H9 (cell line): ENCODE measurements at regions not wholly inside any gene's neighbourhood (a gene's known extent, or its start where the extent isn't known, plus 50 kb on each side); places are given as distances from the start of the nearest gene placed in this dataset.

Experiments used
- DNase-seq: peaks from one replicate; pipeline ENCODE4 v3.0.0-alpha.2; 2017
- H2AFZ ChIP-seq: one replicate; pipeline ENCODE4 v1.6.1; 2013; ENCODE audit warnings: mild to moderate bottlenecking, low read length, control low read depth, moderate library complexity
- H2AK5ac ChIP-seq: 2 replicates; pipeline ENCODE4 v1.6.1; 2013; ENCODE audit warnings: low read length, control low read depth, mixed read lengths; ENCODE audit not compliant: insufficient read length
- H2BK120ac ChIP-seq: one replicate; pipeline ENCODE4 v1.6.1; 2013; ENCODE audit warnings: low read depth, mild to moderate bottlenecking, low read length, control low read depth, inconsistent platforms; ENCODE audit not compliant: poor library complexity, severe bottlenecking
- H2BK12ac ChIP-seq: 2 replicates; pipeline ENCODE4 v1.6.1; 2013; ENCODE audit warnings: low read length, control low read depth, mixed read lengths, low read depth; ENCODE audit not compliant: insufficient read length
- H2BK15ac ChIP-seq: 2 replicates; pipeline ENCODE4 v1.6.1; 2013; ENCODE audit warnings: low read depth, low read length, control low read depth
- H2BK20ac ChIP-seq: one replicate; pipeline ENCODE4 v1.6.1; 2013; ENCODE audit warnings: low read depth, mild to moderate bottlenecking, low read length, control low read depth, inconsistent platforms; ENCODE audit not compliant: poor library complexity, severe bottlenecking
- H2BK5ac ChIP-seq: 2 replicates; pipeline ENCODE4 v1.6.1; 2013; ENCODE audit warnings: low read length, control low read depth, mixed read lengths; ENCODE audit not compliant: insufficient read length
- H3K14ac ChIP-seq: 2 replicates; pipeline ENCODE4 v1.6.1; 2013; ENCODE audit warnings: low read length, control low read depth; ENCODE audit not compliant: insufficient read depth
- H3K18ac ChIP-seq: 2 replicates; pipeline ENCODE4 v1.6.1; 2013; ENCODE audit warnings: low read depth, mild to moderate bottlenecking, mixed read lengths, low read length, control low read depth; ENCODE audit not compliant: insufficient read length
- H3K23ac ChIP-seq: 2 replicates; pipeline ENCODE4 v1.6.1; 2013; ENCODE audit warnings: low read length, control low read depth, mixed read lengths, low read depth; ENCODE audit not compliant: insufficient read length
- H3K23me2 ChIP-seq: 2 replicates; pipeline ENCODE4 v1.6.1; 2013; ENCODE audit warnings: low read depth, mild to moderate bottlenecking, mixed read lengths, low read length, control low read depth; ENCODE audit not compliant: insufficient read length, poor library complexity, severe bottlenecking
- H3K27ac ChIP-seq: 2 replicates; pipeline ENCODE4 v1.5.1; 2013; ENCODE audit warnings: low read length, control low read depth, mixed read lengths, low read depth; ENCODE audit not compliant: insufficient read length
- H3K27me3 ChIP-seq: 2 replicates; pipeline ENCODE4 v1.6.1; 2013; ENCODE audit warnings: low read length, control low read depth, inconsistent platforms; ENCODE audit not compliant: insufficient read depth
- H3K4ac ChIP-seq: 2 replicates; pipeline ENCODE4 v1.6.1; 2013; ENCODE audit warnings: low read depth, mild to moderate bottlenecking, control low read depth, inconsistent platforms, low read length, moderate library complexity
- H3K4me1 ChIP-seq: 2 replicates; pipeline ENCODE4 v1.6.1; 2013; ENCODE audit warnings: low read length, control low read depth, inconsistent platforms; ENCODE audit not compliant: insufficient read depth
- H3K4me2 ChIP-seq: 2 replicates; pipeline ENCODE4 v1.6.1; 2013; ENCODE audit warnings: low read length, control low read depth, mixed read lengths; ENCODE audit not compliant: insufficient read length, insufficient read depth
- H3K56ac ChIP-seq: 2 replicates; pipeline ENCODE4 v1.6.1; 2013; ENCODE audit warnings: low read depth, mild to moderate bottlenecking, mixed read lengths, low read length, control low read depth; ENCODE audit not compliant: insufficient read length
- H3K79me1 ChIP-seq: 2 replicates; pipeline ENCODE4 v1.6.1; 2013; ENCODE audit warnings: low read depth, mild to moderate bottlenecking, moderate library complexity, low read length, control low read depth, inconsistent platforms; ENCODE audit not compliant: insufficient read depth, poor library complexity, severe bottlenecking
- H3K79me2 ChIP-seq: 2 replicates; pipeline ENCODE4 v1.6.1; 2013; ENCODE audit warnings: low read length, control low read depth, inconsistent platforms; ENCODE audit not compliant: insufficient read depth
- H3K9ac ChIP-seq: 2 replicates; pipeline ENCODE4 v1.6.1; 2013; ENCODE audit warnings: low read length, control low read depth, mixed read lengths; ENCODE audit not compliant: insufficient read length; ENCODE audit errors: extremely low read depth
- H3K9me3 ChIP-seq: one replicate; pipeline ENCODE4 v1.6.1; 2013; ENCODE audit warnings: low read depth, low read length, inconsistent platforms; ENCODE audit not compliant: control insufficient read depth
- H3T11ph ChIP-seq: one replicate; pipeline ENCODE4 v1.6.1; 2013; ENCODE audit warnings: mild to moderate bottlenecking, low read length, control low read depth, inconsistent platforms
- H4K20me1 ChIP-seq: one replicate; pipeline ENCODE4 v1.6.1; 2013; ENCODE audit not compliant: control insufficient read depth, insufficient read length, insufficient read depth
- H4K5ac ChIP-seq: 2 replicates; pipeline ENCODE4 v1.6.1; 2013; ENCODE audit warnings: low read depth, mild to moderate bottlenecking, mixed read lengths, low read length, control low read depth; ENCODE audit not compliant: insufficient read length
- H4K8ac ChIP-seq: replicated peaks from 2 replicates; pipeline ENCODE4 v1.6.1; 2013; ENCODE audit warnings: low read length, control low read depth, mixed read lengths, low read depth; ENCODE audit not compliant: insufficient read length
- H4K91ac ChIP-seq: 2 replicates; pipeline ENCODE4 v1.6.1; 2013; ENCODE audit warnings: low read depth, mild to moderate bottlenecking, moderate library complexity, mixed read lengths, low read length, control low read depth; ENCODE audit not compliant: insufficient read length
- H3K27ac Mint-ChIP-seq, 3 experiments: 2 replicates in 2 of 3; 3 replicates in 1 of 3; pipeline ENCODE4 v1.8.0; 2020 to 2021; ENCODE audit warnings: mixed read lengths in 3 of 3, mild to moderate bottlenecking in 1 of 3, moderate library complexity in 1 of 3
- H3K27me3 Mint-ChIP-seq: 2 replicates; pipeline ENCODE4 v1.8.0; 2021; ENCODE audit warnings: low read depth, mild to moderate bottlenecking, moderate library complexity, mixed read lengths
- H3K36me3 Mint-ChIP-seq, 3 experiments: 2 replicates in 2 of 3; 3 replicates in 1 of 3; pipeline ENCODE4 v1.8.0; 2020 to 2021; ENCODE audit warnings: low read depth in 3 of 3, mixed read lengths in 3 of 3; ENCODE audit not compliant: insufficient read depth in 1 of 3
- H3K4me1 Mint-ChIP-seq, 2 experiments: 2 replicates each; pipeline ENCODE4 v1.8.0; 2020; ENCODE audit warnings: mixed read lengths in 2 of 2
- H3K4me3 Mint-ChIP-seq, 2 experiments: 2 replicates in 1 of 2; 3 replicates in 1 of 2; pipeline ENCODE4 v1.8.0; 2020 to 2021; ENCODE audit warnings: mild to moderate bottlenecking in 2 of 2, mixed read lengths in 2 of 2, moderate library complexity in 1 of 2
- H3K9me3 Mint-ChIP-seq, 2 experiments: 2 replicates in 1 of 2; 3 replicates in 1 of 2; pipeline ENCODE4 v1.8.0; 2020; ENCODE audit warnings: mild to moderate bottlenecking in 2 of 2, mixed read lengths in 2 of 2, moderate library complexity in 1 of 2
- WGBS: extraction: QIAGEN DNeasy Blood & Tissue Kit; methylation state at CpG from one replicate; pipeline ENCODE4 v1.1.7; 2013; ENCODE audit warnings: missing lambda C conversion rate, low lambda C conversion rate, mixed read lengths; ENCODE audit not compliant: insufficient read length; ENCODE audit errors: extremely low coverage; 5-methylcytosine and 5-hydroxymethylcytosine counted together
- TF ChIP-seq, protein P1 (sequence below): fragments of 200-600 bp; sonication (generic); conservative IDR thresholded peaks from 3 replicates; pipeline ENCODE4 v1.8.0; 2021; ENCODE audit warnings: antibody characterized with exemption, mild to moderate bottlenecking

DNA sequence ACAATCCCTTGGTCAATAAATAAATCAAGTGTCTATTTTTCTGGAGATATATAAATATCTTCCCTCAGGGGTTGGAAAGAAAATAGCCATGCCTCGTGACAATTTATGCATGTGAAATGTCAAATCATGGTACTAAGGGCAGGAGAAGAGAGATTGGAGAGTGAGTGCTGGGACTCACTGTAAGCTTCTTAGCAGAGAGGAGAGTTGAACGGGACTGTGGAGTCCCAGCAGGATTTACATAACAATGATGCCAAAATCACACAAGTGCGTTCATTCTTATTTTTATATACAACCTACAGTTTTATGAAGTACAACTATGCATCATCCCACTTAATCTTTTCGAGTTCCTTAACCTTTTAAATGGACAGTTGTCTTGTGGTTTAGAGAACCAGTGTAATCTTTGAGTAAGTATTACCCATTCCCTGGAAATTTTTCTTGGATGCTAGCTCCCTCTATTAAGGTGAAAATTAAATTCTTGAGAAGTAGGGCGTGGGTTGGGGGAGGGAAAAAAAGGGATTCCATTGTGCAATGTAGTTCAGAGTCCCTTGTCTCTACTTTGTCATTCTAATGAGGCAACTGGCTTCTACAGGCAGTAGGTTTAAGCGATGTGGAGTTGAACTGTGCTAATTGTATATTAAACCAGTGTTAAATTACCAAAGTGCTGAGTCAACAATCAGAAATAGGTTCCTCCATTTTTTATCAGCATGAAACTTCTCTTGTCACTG, 143.6 kb upstream of the EPHA4 start:
- Mint-ChIP-seq H3K27ac (peak overlapping the region in 1 of 3 experiments; percentile 80; a peak in 1 of 7 replicates), H3K36me3 (peaks cover 3 to 4% (median 3%) of the 10 kb centered on the region in 3 experiments; a peak in 3 of 7 replicates), H3K4me3 (peak overlapping the region in 1 of 2 experiments; percentile 13; a peak in 1 of 5 replicates), H3K9me3 (peaks cover 3 to 7% of the 10 kb centered on the region in 2 experiments; a peak in 3 of 5 replicates), H3K4me1 (peaks cover 44 to 46% of the 10 kb centered on the region in 2 experiments), H3K27me3 (peaks cover 3% of the 10 kb centered on the region; the same call in 1 of the 2 replicates)
- no peak for DNase-seq
- no peak overlapping the region for H4K5ac ChIP-seq
- H3K9ac ChIP-seq, result no peak overlapping the region
- H3K4me1 ChIP-seq, result peaks cover 4% of the 10 kb centered on the region; the same call in 1 of the 2 replicates
- H3K27me3 ChIP-seq, result no peaks in the 10 kb centered on the region
- H3K23ac ChIP-seq, result no peak overlapping the region
- WGBS, result no CpG with 5 or more reads among the region's 6 CpGs
- H3K79me1 ChIP-seq, result no peaks in the 10 kb centered on the region
- no peaks in the 10 kb centered on the region for H3K9me3 ChIP-seq
- H2BK120ac ChIP-seq, result no peak overlapping the region
- H2BK20ac ChIP-seq, result peak overlapping the region; percentile 91
- no peaks in the 10 kb centered on the region for H3K79me2 ChIP-seq
- no peak overlapping the region for H3K56ac ChIP-seq
- no peak overlapping the region for H4K8ac ChIP-seq
- H4K91ac ChIP-seq, result no peak overlapping the region
- TF ChIP-seq, protein P1, sequence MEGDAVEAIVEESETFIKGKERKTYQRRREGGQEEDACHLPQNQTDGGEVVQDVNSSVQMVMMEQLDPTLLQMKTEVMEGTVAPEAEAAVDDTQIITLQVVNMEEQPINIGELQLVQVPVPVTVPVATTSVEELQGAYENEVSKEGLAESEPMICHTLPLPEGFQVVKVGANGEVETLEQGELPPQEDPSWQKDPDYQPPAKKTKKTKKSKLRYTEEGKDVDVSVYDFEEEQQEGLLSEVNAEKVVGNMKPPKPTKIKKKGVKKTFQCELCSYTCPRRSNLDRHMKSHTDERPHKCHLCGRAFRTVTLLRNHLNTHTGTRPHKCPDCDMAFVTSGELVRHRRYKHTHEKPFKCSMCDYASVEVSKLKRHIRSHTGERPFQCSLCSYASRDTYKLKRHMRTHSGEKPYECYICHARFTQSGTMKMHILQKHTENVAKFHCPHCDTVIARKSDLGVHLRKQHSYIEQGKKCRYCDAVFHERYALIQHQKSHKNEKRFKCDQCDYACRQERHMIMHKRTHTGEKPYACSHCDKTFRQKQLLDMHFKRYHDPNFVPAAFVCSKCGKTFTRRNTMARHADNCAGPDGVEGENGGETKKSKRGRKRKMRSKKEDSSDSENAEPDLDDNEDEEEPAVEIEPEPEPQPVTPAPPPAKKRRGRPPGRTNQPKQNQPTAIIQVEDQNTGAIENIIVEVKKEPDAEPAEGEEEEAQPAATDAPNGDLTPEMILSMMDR, result no peak
- H2BK12ac ChIP-seq, result no peak overlapping the region
- no peak overlapping the region for H3K27ac ChIP-seq
- no peak overlapping the region for H3K4ac ChIP-seq
- H2AFZ ChIP-seq, result no peak overlapping the region
- no peak overlapping the region for H3K4me2 ChIP-seq
- no peaks in the 10 kb centered on the region for H4K20me1 ChIP-seq
- no peak overlapping the region for H3K18ac ChIP-seq
- H2BK15ac ChIP-seq, result no peak overlapping the region
- no peak overlapping the region for H3T11ph ChIP-seq
- no peaks in the 10 kb centered on the region for H3K23me2 ChIP-seq
- no peak overlapping the region for H2AK5ac ChIP-seq
- no peak overlapping the region for H2BK5ac ChIP-seq
- H3K14ac ChIP-seq, result no peak overlapping the region
